GM18909 (cell line): ENCODE measurements at regions not wholly inside any gene's neighbourhood (a gene's known extent, or its start where the extent isn't known, plus 50 kb on each side); places are given as distances from the start of the nearest gene placed in this dataset.

Experiments used
- ATAC-seq: cut with Tn5 transposase; IDR thresholded peaks from one replicate; pipeline ENCODE4 v1.9.1; 2021; ENCODE audit warnings: mild to moderate bottlenecking; ENCODE audit not compliant: unreplicated experiment, poor library complexity

DNA sequence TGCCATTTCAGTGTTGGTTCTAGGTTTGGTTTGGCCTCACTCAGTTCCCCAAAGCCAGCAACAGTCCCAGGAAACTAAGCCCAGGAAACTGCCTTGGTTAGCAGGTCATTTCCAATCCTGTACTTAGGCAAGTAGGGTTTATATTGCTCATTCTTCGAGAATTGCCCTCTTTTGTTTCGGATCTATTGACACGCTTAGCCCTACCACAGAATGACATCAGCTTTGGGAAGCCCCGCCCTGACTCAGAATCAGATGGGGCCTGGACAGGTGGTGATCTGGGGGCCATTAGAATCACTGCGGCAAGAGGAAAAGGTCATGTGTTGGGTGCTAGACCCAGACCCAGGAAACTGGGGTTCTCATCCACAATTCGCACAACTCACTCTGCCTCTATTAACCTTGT, 578.2 kb downstream of the QKI start:
- ATAC-seq = no peak

DNA sequence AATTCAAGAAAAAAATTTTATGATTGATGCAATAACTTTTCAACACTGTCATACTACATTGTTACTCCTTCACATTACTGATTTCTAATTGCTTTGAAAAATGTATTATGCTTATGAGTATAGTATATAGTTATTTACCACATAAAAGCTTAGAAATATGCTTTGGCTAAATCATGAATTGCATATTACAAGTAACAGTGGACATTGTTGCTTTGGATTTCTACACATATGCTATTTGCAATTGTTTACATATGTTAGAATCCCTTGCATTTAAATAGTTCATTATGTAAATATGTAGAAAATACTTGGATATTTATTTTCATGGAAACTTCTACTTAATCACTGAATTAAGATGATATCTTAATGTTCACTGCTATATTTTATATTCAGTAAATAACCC, 577.5 kb downstream of the QKI start:
- ATAC-seq = no peak

DNA sequence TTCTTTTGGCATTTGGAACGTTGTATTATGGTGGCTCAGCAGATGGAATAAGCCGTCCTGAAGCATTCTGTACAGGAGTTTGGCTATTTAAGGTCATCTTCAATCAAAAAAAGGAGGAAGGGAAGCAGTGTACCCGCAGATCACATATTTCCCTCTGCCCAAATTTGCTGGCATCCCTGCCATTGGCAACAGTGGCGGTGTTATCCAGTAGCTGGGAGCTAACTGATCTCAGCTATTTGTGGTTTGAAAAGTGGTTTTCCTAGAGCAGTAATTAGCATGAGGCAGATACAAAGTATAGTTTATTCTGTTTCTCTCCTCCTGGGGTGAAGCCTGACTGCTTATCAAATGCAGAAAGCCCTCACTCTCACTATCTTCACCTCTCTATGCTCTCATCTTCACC, 576.8 kb downstream of the QKI start:
- ATAC-seq = no peak

DNA sequence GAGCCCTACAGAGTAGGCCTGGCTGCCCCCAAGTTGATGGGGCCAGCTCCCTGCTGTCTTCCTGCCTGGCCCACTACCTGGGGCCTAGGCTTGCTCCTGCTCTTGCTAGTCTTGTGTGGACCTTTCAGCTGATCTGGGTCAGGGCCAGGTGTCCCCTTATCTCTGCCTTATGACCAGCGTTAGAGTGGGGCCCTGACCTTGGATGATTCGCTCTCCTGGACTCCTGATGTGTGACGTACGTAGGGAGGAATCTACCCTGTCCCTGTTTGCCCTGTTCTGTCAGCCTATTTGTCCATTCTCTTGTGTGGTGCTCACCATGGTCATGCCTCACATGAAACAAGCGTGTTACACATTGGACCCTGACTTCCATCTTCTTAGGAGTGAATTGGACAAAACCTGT, 571.8 kb downstream of the QKI start:
- no peak for ATAC-seq

DNA sequence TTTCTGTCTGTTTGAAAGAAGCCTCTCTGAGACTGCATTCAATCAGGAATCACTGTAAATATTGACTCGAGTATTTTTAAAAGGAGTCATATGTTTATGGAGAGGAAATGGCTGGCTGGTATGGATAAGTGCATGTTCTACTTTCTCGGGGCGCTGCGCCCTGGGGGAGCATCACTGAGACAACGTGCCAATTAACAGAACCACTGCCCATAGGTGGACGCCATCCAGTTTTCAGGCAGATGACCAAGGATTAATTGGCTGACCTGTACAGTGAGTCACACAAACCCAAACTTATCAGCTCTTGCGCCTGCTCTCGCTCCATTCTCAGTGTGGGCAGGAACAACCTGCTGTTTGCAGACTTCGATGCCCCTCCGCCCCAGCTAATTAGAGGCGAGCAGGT, 571.2 kb downstream of the QKI start:
- ATAC-seq = no peak

DNA sequence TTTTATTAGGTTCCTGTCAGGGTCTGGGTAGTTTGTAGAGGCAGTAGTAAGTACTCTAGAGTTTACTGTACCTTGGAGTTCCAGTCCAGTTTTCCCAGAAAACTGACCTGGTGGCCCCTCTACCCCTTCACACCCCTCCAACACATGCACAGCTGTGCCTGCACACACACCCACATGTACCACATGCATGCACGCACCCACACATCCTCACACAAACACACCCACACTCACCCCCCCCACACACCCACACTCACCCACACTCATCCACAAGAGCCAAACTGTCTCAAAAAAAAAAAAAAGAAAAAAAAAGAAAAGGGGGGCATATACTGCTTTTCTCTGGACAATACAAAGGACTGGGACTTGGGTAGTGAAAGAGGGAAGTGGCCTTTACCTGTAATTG, 570.5 kb downstream of the QKI start:
- ATAC-seq = no peak

DNA sequence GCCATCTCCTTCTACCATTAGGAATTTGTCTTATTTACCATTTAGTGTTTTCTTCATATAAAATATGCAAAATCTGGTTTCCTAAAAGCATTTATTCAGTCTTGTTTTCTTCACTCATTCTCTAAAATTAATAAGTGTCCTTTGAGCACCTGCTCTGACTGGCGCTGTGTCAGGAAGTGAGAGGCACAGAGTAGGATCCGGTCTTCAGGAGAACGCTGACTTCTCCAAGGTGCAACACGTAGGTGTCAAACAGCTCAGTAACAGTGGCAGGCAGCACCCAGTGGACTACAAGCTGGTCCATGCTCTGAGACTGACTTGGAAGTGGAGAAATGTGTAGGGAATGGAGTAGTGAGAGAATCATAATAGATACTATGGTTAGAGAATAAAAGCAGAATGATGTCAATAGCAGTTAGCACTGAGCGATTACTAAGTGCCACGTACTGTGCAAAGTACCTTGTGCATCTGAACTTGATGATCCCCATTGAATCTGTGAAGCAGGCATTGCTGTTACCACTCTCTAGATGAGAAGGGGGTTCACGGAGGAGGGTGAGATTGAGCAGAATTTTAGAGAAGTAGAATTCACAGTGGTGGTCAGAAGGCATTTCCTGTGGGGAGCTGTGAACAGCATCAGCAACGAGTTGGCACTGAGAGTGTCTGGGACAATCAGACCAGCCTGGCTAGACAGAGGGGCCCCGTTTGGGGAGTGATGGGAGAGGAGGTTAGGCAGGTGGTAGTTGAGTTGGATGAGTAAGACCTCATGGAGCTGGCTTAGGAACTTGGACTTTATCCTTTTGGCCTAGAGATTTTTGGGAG, 569.8 kb downstream of the QKI start:
- peak; percentile 82 for ATAC-seq

DNA sequence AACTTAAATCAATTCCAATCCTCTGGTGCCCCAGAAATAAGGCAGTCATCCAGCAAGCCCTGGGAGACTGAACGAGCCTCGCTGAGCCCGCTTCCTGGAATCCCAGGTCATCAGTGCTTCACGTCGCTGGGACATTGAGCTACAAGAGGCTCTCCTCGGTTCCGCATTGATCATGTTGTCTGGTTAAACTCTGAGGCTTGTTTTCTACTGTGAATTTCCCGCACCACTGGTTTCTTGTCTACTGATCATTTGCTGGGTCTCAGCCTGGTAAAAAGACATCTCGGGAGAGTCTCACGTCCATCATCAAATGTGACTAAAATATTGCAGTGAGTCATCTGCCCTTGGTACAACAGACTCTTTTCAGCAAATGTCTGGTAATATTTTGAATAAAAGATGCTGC, 569.2 kb downstream of the QKI start:
- no peak for ATAC-seq

DNA sequence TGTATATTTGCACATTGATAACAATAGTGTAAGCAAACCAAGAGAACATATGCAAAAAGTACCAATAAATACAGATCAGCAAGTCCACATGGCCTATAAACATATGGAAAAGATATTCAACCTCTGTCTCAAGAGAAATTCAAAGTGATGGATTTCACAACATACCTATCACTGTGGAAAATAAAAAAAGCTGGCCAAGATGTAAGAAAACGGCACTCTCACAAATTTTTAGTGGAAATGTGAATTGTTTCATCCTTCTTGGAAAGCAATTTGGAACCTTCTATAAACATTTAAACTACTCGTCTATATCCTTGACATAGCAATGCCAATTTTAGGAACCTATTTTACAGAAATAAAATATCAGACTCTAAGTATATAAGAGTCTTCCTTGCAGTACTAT, 559.8 kb downstream of the QKI start:
- no peak for ATAC-seq

DNA sequence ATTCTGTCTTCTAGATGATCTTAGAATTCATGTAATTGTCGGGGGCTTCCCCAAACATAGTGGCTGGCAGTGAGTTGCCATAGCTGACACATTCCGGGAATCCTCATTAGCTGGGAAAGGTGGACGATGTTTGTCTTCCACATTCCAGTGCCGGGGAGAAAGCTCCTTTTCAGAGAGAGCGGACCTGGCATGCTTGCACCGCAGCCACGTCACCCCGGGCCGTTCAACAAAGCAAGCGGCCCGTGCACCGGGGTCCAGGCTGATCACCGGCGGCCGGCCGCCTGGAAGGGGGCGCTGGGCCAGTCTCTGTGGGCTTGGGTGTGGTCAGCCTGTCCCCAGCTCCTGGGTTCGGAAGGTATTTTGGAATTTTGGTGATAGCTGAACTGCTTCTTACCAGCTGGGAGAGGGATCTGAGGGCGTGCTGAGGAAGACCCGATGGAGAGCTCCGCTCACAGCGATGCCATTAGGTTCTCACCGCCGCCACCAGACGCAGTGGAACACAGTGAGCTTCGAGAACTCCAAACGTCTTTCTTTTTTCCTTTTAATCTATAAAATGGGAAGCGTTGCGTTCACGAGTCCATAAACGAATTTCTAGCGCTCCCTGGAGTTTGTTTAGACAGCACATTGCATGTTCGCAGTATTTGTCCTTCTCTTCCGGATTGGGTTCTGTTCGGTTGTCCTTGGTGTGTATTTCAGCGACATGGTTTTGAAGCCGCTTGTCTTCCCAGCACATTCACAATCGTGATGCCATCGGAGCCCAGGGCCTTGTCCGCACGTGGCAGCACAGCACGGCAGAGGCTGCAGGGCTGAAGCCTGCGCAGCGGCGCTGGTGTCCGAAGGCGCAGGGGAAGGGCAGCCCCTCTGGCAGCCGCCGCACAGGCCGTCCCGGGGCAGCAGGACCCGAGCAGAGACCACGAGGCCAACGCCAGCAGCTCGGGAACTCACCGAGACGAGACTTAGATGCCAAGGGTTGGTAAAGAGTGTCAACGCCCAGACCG, 557.6 kb downstream of the QKI start:
- no peak for ATAC-seq

DNA sequence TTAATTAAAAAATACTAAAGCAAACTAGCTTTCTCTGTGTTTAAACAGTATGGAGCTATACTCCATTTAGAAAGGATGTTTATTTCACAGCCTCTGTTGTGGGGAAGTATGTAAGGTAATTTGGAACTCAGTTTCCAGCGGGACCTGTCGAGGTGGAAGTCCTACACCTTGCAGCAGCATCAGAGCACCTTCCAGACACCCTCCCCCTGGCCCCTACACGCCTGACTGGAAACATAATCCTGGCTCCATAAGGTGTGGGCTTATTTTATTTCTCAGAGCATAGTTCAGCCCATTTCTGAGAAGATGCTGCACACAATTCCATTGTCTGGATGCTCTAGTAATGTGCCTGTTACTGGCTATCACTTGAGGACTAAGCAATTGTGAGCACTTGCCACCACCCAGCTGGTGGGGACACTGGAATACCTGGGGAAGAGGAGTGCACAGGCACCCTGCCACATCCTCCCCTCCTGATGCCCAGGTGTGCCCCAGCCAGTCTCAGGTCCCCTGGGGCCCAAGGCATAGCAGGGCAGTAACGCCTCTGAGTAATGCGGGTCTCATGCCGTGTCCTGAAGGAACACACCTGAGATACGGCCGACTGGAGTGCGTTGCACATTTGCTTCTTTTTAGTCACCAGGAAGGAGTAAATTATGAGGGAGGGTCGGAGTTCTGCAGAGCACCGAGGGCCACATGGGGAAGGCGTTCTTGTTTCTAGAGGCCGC, 556.5 kb downstream of the QKI start:
- no peak for ATAC-seq

DNA sequence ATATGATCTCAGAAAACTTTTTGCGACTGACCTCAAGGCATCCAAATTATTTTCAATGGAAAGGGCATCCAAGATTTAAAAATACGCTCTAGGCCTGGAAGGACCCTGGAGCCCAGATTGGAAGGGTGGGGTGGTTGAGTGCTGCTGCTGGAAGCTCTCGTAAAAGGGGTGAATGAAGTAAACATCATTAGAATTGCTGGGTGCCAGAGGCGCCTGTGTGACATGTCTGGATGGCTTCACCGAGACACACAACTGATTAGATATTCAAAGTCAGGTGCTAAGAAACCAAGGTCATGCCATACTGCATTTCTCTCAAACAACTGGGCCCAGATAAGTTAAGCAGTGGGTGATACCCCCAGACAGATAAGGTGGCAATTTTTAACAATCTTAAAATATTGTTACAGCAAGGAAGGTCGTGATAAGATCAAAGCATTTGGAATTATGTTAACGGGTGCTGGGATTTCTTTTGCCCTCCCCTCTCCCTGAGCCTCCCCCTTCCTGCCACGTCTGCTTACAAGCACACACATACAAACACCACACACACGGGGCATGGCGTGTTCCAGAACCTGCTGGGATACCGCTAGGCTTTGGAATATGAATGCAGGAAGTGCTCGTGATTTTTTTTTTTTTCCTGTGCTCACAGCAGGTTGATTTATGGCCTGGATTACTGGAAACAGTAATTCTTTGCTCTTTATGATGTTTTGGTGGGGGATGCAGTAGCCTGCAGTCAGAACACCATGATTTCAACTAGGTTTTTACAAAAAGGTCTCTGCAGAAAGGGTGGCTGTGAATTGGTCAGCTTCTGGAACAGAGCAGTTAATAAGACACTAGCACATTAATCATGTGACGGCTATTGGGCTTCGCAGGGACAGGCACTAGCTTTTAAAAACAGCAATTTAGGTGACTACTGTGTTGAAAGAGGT, 551.2 kb downstream of the QKI start:
- no peak for ATAC-seq

DNA sequence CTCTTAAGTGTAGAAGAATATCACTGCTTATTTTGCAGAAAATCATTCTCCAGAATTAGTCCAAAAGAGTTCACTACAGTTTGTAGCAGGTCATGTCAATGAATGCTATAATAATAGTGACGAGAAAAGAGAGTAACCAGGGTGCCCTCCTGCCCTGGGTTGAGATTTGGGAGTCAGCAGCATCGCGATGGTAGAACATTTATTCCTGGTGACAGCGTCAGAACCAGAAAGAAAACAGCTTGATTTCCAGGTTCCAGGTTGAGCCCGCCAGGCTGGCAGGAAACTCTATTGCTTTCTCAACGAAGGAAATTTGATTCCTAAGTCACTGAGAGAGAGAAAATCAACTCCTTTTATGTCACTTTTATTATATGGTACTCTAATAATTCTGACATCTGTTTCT, 550.3 kb downstream of the QKI start:
- ATAC-seq = no peak

DNA sequence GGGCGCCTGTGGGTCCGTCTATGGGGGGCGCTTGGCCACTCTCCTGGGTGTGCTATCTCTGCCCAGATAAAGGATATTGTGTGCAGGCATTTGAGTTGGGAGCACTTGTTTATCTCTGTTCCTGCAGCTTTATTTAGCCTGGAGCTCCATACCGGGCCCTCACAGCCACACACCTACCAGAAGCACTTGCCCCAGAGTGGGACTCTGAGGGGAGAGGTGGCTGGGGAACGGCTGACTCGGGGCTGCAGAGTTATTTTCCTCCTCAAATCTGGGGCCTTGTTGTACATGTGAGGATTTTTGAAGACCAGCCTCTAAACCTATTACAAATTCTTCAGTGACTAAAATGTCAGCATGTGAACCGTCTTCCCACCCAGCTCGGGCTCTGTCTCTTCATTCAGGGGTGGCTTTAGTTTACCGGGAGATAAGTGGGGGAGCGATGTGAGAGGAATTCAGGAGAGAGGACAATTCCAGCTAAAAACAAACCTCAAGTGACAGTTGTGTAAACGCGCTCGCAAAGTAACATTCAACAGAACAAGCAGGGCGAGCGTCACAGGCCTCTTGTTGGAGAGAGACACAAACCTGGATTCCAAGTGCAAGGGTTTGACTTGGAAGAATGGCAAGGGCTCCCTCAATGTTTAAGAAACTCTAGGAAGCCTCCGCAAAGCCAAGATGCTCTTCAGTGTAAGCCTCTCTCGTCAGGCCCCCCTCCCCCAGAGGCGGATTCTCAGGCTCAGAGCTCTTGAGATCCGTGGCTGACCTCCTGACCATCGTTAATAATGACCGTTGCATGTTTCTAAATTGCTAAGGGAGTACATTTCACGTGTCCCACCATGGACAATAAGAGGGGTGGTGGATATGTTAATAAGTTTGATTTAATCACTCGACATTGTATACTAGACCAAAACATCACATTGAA, 548.9 kb downstream of the QKI start:
- ATAC-seq = no peak

DNA sequence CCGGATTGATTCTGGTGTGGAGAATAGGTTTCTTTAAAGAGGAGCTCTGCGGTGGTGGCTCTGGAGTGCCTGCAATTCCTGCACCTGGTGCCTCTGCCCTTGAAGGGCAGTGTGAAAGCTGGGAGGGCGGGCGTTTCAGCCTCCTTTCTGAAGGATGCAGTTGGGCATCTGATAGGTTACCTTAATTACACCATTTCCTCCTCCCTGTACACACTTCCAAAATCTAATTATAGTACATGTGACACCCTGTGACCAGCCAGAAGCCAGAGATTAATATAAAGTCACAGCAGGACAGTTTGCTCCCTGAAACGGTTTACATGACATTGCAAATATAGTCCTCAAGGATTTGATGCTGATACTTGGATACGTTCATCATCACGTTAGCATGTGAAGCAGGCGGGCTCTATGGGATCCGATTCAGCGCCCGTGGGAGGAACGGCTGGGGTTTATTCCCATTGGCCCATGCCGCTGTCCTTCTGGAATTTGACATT, 548.2 kb downstream of the QKI start:
- ATAC-seq = no peak

DNA sequence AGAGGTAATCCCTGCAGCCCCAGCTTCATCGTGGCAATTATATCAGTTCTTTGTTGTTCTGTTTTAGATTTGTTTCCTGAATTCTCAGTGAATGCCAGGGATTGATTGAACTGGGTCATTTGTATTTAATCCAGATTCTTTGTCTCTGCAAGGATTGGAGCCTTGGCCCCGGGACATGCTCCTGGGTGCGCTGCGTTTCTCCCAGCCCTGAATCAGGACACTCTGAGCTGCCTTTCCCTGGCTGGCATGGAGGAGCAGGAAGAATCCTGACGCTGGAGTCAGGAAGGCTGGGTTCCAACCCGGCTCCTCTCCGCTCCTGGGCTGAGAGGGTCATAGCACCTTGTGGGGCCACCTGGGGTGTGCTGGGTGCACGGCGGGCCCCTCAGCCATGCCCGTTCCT, 545.6 kb downstream of the QKI start:
- ATAC-seq = no peak

DNA sequence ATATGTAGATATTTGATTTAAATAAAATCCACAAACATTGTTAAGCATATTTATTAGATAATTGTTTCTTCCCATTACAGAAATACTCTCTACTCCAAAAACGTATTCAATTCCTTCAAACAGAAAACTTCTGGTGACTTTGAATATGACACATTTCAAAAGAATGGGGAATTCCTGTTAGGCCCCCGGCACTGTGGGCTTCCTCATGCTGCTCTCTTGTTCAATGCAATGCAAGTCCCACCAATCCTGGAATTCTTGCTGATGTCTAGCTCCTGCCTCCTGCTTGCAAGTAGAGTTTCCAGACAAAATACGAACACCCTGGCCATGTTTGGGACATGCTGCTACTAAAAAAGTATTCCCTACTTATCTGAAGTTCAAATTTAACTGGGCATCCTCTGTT, 544.1 kb downstream of the QKI start:
- ATAC-seq = no peak

DNA sequence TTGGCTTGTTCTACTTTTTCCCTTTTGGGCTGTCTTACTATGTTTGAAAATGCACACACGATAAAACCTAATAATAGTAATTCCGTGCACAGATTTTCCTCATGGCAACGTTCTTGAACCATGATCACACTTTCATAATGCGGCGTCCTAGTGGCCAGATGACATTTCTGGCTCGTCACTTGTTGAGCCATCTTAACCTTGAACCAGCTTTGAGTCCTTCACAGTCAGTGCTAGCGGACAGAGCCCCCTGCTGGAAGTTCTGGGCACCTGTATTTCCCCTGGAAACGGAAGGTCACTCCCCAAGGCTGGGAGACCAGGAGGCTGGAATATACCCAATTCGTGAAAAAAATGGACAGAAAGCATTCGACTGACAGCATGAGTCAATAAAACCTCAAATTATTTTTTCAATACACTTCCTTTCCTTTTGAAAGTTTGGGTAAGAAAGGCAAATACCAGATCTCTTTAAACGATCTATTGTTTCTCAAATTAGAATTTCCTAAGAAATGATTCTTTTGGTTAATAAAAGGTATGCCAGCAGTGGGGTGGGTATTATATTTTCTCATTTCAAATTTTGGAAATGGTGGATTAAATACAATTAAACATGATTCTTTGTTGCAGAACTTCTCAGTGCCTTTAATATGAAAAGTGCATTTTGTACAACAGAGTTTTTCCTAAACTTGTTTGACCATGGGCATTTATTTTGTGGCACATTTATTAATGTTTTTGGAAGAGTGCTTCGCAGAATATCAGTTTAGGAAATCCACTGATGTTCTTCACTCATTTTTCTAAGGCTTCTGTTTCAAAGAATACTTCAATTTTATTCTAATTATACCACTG, 542.3 kb downstream of the QKI start:
- ATAC-seq = peak; percentile 98
